ENCODE measurements at regions not wholly inside any gene's neighbourhood (a gene's known extent, or its start where the extent isn't known, plus 50 kb on each side); places are given as distances from the start of the nearest gene placed in this dataset.

- no peak for DNase-seq (ENCODE audit: insufficient read length, low spot score)
- no peak for FAIRE-seq
Observed at GRCh38 chr6:149176971-149177667, 140.4 kb upstream of the TAB2 start.

- no peak for FAIRE-seq
- DNase-seq (ENCODE audit: insufficient read length, low spot score) = no peak
Observed at GRCh38 chr6:149179431-149179830, 138.1 kb upstream of the TAB2 start.

- no peak for FAIRE-seq
- no peak for DNase-seq (ENCODE audit: insufficient read length, low spot score)
Observed at GRCh38 chr6:149181304-149181703, 136.2 kb upstream of the TAB2 start.

GRCh38 chr6:149182262-149182661 is 135.2 kb upstream of the TAB2 start:
- no peak for DNase-seq (ENCODE audit: insufficient read length, low spot score)
- no peak for FAIRE-seq

DNA sequence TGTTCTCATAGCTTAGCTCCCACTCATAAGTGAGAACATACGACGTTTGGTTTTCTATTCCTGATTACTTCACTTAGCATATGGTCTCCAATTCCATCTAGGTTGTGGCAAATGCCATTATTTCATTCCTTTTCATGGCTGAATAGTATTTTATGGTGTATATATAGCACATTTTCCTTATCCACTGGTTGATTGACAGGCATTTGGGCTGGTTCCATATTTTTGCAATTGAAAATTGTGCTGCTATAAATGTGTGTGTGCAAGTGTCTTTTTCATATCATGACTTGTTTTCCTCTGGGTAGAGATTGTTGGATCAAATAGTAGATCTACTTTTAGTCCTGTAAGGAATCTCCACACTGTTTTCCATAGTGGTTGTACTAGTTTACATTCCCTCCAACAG is 133.0 kb upstream of the TAB2 start:
- DNase-seq (ENCODE audit: insufficient read length, low spot score) (no peak), FAIRE-seq (no peak)

DNA sequence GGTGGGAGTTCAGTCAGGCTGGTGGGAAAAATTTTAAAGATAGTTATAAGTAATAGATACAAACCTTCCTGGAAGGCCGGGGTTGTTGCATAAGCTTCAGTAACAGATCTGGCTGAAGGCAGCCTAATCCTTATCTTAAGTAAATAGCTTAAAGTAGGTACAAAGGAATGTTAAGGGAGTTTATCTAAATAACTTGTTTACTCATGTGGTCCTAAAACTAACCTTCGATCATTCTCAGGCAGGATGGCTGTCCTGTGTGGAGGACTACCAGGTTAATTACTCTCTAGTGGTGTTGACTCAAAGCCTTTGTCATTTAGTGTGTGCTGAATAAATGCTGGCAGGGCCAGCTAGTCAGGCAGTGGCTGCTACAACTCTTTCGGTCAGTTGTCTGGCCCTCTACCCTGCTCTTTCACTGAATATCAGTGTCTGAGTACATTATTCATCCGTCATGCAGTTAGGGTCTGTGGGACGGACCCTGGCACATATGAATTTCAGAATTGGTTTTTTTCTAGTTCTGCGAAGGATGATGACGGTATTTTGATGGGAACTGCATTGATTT is 131.6 kb upstream of the TAB2 start:
- no peak for FAIRE-seq
- no peak for DNase-seq (ENCODE audit: insufficient read length, low spot score)

DNA sequence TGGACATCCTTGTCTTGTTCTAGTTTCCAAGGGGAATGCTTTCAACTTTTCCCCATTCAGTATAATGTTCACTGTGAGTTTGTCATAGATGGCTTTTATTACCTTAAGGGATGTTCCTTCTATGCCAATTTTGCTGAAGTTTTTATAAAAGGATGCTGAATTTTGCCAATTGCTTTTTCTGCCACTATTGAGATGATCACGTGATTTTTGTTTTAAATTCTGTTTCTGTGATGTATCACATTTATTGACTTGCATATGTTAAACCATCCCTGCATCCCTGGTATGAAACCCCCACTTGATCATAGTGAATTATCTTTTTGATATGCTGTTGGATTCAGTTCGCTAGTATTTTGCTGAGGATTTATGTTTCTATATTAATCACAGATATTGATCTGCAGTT is 130.6 kb upstream of the TAB2 start:
- FAIRE-seq = no peak
- no peak for DNase-seq (ENCODE audit: insufficient read length, low spot score)

GRCh38 chr6:149190224-149190831 is 127.2 kb upstream of the TAB2 start:
- DNase-seq (ENCODE audit: insufficient read length, low spot score) (no peak), FAIRE-seq (no peak)

DNA sequence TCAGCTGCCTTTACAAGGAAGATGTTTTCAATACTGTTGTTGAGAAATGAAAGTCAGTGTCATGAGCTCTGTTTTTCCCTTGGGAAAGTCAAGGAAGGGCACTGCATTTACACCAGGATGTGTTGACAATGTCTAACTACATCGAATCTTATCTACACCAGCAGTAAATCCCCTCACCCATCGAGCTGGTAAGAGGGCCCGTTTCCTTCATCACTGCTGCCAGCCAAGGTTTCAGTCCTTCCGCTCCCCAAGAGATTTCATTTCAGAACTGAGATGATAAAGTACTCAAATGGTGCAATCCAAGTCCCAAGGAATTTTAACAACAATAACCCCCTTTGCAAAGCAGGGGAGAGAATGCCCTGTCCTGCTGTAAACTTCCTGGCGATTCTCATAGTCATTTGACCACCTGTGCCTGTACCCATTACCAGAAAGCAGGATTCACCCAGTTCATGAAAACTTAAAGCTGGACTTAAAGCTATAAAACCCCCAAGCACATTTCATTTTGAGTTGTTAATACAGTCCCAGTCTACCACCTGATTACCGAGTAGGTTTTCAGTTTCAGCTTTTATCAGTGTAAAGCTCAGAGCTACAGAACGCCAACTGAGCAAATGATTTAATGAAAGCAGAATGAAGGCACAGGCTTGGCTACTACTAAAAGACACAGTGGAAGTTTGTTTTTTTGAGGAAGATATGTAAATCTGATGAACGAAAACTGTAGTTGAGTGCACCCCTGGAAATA is 122.5 kb upstream of the TAB2 start:
- no peak for DNase-seq (ENCODE audit: insufficient read length, low spot score)
- FAIRE-seq = no peak

DNA sequence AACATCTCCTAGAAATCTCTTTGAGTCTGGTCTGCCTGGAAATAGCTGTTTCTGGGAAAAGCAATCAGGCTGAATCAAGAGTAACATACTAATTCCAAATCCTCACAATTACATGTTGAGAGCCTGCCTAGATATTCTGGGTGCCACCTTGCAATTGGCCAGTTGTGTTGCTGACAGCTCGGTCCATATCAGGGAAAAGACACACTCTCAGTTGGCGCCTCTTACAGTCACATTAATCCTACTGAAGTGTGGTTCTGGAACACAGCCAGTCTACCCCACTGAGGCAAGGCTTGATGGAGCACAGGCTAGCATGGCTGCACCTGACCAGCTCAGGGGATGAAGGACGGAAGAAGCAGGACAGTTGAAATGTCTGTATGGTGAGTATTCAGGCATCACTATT is 121.4 kb upstream of the TAB2 start:
- FAIRE-seq (no peak), DNase-seq (ENCODE audit: insufficient read length, low spot score) (no peak)

GRCh38 chr6:149197482-149197881 is 120.0 kb upstream of the TAB2 start:
- DNase-seq (ENCODE audit: insufficient read length, low spot score) (no peak), FAIRE-seq (no peak)

DNA sequence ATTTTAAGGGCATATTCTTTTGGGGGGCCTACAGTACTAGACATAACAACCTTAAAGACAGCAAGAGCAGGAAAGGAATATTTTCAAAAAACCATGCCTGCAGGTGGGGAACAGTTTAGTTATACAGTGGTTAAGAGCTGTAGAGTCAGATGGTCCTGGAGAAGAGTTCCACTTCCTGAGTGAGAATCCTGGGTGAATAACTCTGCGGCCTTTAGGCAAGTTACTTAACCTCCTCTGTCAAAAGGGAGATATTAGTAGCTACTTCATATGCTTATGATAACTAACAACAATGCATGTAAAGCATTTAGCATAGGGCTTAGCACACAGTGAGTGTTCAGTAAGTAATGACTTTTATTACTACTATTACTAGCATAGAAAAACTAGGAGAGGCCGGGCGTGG is 119.2 kb upstream of the TAB2 start:
- no peak for FAIRE-seq

DNA sequence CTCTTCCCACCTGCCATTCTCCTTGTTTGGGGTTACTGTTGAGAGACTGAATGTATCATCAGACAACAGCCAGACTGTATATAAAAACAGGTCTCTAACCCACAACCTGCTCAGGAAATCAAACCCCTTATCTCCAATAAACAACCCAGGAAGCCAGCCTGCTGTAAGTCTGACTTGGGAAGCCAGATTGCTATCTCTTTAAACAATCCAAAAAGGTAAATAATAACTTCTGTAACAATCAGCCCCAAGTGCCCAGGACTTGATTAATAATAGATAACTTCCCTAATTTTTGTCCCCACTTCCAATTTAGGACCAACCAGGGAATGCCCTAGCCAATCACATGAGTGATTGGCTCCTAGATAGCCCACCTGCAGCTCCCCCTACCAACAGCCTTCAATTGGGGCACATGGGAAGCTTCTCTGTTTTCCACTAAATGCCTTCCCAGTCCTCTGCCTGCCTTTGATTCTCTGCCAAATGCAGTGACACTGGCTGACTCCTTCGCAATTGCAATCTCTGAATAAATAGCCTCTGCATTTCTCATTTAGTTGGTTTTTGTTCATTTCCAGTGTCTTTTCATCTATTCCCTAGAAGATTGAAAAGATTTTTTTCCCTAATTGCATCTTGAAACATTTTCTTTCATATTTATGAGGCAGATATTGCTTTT is 117.1 kb upstream of the TAB2 start:
- no peak for DNase-seq (ENCODE audit: insufficient read length, low spot score)
- FAIRE-seq = no peak

More for the DNA sequence above, 119.2 kb upstream of the TAB2 start:
- no peak for DNase-seq (ENCODE audit: insufficient read length, low spot score)

DNA sequence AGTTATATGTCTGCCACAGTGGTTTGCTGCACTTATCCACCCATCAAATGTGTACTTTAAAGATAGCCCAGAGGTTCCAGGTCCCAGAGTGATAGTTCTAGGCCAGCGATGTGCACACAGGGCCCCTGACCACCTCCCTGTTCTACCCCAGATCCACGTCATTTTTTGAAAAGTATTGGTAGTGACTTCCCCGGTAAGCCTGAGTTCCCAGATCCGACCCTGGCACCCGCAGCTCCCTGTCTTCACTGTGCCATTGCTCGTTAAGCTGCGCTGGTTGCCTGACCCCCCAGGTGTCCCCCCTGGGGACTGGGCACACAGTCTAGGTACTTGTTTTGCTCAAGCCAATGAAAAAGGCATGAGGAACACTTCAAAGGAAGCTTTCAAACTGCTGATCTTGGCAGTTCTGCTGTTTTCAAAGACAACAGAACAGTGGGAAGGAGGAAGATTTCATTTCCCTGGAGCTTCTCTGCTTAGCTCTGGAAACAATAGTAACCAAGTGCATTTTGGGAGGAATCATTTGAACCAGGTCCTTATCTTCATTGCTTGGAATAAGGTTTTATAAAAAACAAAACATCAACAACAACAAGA is 116.3 kb upstream of the TAB2 start:
- FAIRE-seq = no peak
- no peak for DNase-seq (ENCODE audit: insufficient read length, low spot score)

DNA sequence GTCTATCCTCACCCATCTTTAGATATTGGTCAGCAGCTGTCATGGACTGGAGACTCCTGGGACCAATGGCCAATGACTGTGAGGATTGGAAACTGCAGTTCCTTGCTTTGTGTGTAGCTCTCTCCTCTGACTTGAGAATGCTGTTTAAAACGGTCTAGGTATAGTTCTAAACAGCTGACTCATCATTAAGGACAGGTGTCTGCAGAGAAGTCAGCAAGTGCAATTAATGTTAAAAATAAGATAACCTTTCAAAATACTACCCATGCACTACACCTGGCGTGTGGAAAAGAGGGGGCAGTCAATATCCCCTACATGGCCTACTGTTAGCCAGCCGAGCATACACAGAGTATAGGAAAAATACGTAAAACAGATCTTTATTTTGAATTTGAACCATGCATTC is 115.4 kb upstream of the TAB2 start:
- FAIRE-seq = no peak
- DNase-seq (ENCODE audit: insufficient read length, low spot score) = no peak

DNA sequence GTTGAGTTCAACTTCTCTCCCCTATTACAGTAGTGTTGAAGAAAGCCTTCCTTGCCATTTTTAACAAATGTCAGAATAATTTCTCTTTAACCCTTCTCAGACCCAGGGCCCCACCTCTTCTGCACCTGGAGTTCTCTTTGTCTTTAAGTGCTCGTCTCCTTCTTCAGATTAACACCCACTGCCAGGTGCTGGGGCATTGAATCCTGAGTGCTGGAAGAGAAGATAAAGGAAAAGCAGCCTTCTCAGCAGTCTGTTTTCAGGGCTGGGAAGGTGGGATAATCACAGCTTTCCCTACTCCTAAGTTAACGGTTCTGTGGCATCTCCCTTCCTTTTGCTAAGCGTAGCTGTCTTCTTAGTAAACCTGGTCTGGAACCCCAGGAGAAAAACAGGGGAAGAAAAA is 114.6 kb upstream of the TAB2 start:
- FAIRE-seq (no peak), DNase-seq (ENCODE audit: insufficient read length, low spot score) (no peak)

DNA sequence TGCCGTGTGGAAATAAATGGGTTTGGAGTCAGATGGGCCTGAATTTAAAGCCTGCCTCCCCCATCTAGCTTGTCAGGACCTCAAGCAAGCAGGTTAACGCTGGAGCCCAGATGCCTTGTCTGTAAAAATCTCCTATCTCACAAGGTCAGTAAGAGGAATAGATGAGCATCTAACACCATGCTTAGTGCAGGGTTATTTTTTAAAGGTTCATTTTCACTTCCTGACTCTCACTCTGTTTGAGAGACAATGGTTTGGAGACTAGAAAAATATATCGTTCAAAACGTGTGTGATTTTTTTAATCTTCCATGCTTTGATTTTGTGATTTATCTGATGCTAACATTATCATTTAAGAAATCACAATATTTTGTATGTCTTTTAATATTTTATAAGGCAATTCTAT is 114.0 kb upstream of the TAB2 start:
- FAIRE-seq (no peak), DNase-seq (ENCODE audit: insufficient read length, low spot score) (no peak)

DNA sequence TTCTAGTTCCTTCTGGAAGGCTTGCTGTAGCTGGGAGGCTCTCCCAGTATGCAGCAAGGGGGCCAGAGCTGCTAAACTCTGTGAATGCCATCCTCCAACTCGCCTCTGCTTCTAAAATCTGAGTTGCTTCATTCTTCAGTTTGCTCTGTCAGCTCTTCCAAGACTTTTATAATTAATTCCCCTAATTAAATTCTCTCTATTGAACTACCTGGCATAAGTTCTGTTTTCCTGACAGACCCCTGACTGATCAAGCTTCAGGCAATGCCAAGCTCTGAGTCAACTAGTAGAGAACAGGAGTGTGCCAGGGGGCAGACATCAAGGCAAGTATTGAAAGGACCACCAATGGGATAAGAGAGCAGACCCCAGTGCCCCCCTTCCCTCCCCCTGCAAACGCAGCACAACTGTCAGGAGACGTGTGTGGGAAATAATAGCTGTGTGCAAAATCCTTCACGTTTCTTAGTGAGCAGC is 109.3 kb upstream of the TAB2 start:
- no peak for FAIRE-seq
- DNase-seq (ENCODE audit: insufficient read length, low spot score) = no peak

DNA sequence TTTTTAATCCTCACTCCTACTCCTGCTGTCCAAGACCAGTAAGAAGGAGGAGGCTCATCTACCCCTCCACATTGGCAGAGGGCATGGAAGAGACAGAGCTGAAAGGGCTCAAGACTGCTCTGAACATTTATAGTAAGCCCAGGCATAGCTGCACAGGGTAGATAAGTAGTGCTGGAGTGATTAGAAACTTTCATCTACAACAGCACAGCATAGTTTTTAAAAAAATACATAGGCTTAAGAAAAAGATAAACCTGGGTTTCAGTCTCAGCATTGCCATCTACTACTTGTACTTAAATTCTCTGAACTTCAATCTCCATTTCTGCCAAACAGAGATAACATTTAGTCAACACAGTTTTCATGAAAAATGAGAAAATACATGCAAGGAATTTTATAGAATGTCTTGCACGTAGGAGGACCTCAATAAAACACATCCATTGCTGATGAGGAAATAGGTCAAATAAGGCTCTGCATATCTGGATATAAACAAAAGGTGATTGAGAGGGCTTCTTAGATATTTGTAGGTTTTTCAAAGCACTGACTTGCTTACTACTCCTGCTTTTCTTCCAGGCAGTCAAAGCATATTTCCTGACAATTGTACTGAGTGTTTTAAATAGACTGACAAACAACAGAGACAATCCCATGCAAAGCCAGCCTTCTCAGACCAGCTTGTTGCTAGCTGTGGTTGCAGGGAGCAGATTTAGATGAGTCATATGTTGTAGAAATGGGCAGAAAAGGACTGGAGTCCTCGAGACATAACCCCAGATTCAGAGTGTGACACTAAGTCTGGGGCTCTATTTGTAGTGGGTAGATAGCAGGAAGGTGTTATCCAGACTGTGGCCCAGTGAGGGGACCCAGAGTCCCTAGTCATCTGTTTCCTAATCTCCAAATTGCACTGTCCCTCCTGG is 107.4 kb upstream of the TAB2 start:
- FAIRE-seq = no peak

More for the DNA sequence above, 107.4 kb upstream of the TAB2 start:
- DNase-seq (ENCODE audit: insufficient read length, low spot score) = no peak

Data from HTR-8/SVneo (cell line).